HG03060 (cell line): ENCODE measurements at regions not wholly inside any gene's neighbourhood (a gene's known extent, or its start where the extent isn't known, plus 50 kb on each side); places are given as distances from the start of the nearest gene placed in this dataset.

Experiments used
- ATAC-seq: cut with Tn5 transposase; IDR thresholded peaks from one replicate; pipeline ENCODE4 v1.9.1; 2021; ENCODE audit warnings: low read depth, moderate number of reproducible peaks; ENCODE audit not compliant: unreplicated experiment

DNA sequence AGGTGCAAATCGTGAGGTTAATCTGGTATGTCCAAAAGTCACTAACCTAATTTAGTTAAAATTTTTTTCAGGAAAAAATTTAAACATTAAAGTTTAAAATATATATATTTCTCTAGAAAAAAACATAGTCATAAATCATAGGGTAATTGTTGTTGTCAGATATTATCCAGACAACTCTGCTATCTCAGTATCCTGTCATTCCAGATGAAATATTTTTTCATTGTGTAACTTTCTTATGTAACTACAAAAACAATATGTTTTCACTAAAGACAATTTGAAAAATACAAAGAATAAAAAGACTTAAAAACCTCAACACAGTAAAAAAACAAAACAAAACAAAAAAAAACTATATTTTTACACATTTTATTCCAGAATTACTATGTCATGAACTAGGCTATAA, 57.6 kb downstream of the TENT5A start:
- ATAC-seq = no peak

DNA sequence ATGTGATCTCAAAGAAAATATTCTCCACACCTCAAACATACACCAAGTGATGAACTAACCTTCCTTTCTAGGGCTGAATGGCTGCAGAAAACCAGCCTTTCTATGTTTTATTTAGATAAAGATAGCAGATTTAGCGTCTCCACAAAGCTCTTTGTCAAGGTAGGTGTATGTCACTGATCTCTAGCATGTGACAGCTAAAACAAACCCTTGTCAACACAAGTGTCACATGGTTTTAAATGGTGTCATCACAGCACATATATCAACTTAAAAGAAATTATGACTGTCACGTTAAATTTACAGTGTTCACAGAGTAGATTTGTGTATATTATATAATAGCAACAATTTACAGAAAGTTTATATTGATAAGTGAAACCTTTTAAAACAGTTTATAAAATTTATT, 58.3 kb downstream of the TENT5A start:
- ATAC-seq = no peak

DNA sequence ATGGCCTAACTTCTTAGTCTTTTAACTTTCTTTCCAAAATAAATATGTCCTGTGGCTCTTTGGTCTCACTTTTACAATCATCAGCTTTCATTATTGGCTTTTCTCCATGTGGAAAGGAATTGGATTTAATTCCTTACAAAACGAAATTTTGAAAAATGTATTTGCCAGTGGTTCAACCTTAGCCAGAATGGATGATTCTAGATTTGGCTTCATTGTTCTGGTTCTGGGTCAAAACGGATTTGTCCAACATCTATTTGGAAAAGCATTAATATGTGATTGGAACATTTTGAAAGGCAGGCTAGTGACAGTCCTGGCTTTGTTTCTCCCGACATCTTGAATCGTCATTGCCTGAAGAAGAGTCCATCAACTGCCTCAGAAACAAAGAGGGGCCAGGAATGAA, 59.2 kb downstream of the TENT5A start:
- no peak for ATAC-seq

DNA sequence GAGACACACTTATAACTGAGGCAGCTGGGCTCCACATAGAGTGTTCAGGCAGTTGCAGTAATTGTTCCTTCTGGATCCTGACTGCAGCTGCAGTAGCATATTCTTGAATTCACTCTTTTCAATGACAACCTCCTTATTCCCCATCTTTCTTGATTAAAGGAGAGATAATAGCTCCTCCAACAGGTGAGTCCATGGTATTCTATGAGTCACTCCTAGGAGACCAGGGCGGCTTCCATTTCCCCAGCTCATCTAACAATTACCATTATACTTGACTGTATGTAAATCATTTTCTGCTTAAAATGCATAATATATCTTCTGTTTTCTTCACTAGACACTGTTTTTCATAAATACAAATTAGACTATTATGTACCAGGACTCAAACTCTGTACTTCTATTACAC, 62.4 kb downstream of the TENT5A start:
- no peak for ATAC-seq

DNA sequence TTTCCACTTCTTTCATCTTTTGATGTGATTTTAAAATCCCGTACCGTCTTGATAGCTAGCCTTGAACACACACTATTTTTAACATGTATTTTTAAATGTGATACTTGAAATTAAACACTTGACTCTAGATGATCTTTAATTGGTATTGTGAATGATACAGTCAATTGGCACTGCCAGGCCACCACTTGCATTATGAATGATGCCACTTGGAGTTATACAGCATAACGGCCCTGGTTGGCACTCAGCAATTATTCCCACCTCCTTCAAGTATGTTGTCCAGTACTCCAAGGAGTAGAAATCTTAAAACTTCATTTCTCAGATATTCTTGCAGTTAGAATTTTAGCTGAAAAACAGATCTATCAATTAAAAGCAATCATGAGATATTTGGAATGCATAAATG, 62.9 kb downstream of the TENT5A start:
- ATAC-seq = no peak

DNA sequence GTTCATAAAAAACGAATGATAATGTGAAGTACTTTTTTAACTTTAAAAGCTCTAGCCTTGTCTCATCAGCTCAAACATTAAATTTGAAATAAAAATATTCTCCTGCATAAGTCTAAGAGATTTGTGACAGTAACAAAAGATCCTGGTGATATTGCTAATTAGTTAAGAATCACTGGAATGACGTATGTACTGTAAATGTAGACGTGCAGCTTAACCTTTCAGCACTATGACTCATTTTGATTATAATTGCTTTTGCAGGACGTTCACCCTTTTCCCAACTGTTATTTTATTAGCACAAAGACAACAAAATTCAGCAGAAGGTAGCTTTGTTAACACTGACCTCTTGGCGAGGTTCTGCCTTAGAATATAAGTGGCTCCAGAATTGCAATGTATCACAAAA, 68.6 kb downstream of the TENT5A start:
- ATAC-seq = no peak

DNA sequence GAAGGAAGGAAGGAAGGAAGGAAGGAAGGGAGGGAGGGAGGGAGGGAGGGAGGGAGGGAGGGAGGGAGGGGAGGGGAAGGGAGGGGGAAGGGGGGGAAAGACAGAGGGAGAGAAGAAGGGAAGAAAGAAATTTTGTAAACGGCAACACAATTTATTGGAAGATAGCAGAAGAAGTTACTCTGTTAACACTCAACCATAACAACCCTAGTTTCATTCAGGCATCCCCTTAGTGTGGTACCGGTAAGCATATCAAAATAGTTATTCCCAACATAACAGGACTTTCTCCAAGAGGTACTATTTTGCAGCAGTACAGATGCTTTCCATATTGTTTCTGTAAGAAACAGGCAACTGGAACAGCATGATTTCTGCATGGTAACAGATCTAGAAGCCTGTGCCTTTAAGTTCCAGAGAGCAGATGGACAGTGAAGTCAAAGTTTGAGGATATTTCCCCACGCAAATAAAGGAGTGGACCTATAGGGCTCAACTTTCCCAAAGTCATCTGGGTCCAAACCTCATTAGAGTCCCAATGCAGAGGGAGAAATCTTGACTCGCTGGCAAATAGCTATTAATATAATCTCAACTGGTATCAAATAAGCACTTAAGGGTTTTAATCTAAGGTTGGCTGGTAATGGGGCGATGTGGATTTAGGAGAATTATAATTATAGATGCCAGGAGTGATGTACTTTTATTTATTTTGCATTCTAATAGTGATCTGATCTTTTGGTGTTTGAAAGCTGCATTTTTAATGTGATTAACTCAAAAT, 69.4 kb downstream of the TENT5A start:
- no peak for ATAC-seq

DNA sequence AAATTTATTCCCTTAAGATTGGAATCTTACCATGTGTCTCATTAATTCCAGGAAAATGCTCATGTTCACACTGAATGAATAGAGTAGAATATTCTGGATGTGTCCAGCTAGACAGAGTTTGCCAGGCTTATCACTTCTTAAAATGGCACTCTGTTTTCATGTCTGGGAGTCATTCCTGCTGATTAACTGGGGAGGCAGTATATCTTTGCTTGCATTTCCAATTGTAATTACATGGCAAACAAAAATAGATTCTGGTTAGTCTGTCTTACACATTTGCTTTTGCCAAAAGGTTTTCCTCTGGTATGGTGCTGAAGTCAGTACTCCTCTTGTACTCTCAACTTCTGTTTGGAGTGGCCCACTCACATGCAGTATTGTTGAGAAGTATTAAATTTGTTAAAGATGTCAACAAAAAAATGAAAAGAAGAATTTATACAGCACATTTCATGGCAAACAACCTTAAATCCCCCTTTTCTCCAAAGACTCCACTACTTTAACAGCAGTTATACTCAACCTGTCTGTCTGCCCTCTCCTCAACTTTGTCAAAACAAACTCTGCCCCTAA, 70.2 kb downstream of the TENT5A start:
- ATAC-seq = no peak

DNA sequence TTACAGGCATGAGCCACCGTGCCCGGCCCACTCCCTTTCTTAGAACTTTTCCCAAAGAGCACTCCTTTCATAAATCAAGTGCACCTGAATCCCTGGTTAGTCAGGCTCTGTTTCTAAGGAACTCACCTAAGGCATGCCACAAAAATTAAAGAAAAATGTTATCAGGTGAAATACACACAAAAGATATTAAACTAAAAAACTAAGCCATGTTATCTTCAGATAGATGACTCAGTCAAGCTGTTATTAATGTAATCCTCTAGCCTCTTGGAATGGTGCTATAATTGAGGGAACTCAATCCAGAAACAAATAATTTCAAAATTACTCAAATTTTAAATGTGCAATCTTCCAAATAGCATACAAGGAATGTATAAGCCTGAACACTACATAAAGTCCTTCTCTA, 83.0 kb downstream of the TENT5A start:
- ATAC-seq = no peak

DNA sequence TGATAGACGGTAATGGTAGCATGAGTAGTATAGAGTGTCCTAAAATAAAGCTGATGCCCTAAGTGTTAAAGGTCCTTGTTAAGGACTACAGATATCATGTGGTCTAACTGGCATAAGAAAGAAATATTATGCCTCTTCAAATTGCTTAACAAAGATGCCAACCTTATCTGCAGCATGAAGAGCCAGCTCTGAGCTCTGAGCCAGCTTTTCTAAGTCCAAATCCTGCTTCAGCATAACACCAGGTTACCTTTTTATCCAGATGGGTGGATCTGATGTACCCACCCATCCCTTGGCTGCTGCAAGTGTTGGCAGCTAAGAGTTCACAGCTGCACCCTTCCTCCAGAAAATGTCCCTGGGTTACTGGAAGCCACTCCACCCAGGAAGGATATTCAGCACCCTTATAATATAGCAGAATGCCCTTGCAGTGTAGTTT, 83.8 kb downstream of the TENT5A start:
- ATAC-seq = no peak

DNA sequence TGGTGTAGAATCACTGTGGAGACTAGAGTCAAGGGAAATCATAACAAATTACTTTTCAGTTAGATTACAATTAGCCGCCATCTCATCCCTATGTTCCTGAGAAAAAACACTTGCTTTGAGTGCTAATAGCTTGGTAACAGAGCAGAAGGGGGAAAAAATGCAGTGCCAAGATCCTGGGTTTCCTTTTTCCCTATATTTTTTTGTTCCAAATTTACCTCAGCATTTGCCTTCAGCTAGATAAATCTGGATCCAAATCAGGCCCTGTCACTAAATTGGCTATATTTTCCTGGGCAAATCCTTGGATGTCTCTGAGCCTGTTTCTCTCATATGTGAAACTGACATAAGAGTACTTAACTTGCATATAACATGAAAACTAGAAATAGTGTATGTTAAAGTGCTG, 86.0 kb downstream of the TENT5A start:
- no peak for ATAC-seq

DNA sequence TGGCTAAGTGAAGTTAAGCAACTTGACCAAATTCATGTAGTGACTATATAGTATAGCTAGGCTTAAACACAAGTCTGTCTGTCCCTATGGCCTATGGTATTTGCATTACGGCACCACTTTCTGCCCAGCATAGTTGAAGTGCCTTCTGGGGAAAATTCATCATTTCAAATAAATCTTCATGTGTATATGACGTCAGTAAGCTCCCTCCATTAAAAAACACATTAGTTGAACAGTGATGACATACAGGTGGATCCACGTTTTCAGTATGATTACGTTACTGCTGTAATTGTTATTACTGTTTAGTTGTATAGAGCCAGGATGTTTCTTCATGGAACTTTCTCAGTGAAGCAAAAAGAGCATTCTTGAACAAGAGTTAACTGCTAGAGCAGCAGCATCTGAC, 96.2 kb downstream of the TENT5A start:
- no peak for ATAC-seq

DNA sequence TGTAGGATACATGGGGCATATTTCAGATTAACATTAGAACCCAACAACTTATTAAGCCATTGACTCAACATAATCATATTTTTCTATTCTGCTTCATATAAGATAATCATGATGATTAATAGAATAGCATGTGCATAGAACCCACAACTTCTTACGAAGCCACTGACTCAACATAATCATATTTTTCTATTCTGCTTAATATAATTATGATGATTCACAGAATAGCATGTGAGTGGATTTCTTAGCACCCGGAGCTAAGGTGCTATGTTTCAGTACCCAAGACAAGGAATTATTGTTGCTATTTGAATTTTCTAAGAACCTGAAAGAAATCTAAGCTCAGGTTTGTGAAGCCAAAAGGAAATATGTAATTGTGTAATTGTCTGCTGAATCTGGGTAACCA, 96.8 kb downstream of the TENT5A start:
- no peak for ATAC-seq

DNA sequence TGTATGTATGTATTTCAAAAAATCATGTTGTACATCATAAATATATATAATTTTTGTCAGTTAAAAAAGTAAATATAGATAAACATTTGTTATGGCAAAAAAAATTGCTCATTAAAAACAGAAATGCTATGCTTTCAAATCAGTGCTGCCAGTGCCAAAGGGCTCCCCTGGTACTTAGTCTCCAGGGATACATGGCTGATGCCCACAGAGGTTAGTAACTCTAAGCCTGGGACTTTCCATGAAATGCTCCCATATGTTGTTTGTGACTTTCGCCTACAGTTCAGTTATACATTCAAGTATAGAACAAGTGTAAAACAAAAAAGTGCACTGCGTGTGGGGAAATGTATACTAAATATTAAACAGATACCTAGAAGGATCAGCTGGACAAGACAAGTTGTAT, 104.0 kb downstream of the TENT5A start:
- no peak for ATAC-seq

DNA sequence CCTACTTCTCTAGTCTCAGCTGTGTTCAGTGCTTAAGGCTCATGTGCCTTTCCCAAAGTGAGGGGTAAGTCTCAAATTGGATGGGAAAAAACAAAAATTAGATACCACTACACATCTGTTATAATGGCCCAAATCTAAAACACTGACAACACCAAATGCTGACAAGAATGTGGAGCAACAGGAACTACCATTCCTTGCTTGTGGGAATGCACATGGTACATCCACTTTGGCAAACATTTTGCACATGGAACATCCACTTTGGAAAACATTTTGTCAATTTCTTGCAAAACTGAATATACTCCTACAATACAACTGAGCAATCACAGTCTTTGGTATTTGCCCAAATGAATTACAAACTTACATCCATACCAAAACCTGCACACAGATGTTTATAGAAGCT, 109.3 kb downstream of the TENT5A start:
- no peak for ATAC-seq

DNA sequence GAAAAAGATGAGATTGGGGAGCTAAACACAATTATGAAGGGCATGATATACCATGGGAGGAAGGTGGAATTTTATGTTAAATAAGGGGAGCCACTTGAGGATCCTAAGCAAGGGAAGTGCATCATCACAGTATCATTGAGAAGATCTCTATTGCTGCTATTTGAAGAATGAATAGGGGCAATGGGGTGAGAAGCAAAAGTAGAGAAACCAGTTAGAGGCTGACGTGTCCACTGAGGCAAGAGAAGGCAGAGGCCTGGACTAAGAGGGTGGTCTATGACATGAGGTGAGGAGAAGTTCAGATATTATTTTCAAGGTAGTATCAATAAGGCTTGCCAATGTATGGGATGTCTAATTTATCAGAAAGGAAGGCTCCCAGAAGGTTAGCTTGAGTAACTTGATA, 111.6 kb downstream of the TENT5A start:
- no peak for ATAC-seq

DNA sequence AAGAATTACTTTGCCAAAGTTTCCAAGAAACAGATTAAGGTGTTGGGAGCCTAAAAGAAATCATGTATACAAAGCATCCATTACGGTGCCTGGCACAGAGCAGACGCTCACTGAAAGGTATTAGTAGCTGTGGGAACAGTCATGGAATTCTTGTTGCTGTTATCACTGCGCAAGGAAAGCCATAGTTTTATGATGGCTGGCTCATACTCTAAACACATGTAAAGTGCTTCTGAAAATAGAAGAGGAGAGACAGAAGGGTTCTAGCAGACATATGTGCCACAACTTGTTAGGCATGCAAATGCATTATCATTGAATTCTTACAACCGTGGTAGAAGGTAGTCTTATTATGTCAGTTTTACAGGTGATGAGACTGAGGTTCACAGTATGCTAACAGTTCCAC, 112.4 kb downstream of the TENT5A start:
- ATAC-seq = no peak

DNA sequence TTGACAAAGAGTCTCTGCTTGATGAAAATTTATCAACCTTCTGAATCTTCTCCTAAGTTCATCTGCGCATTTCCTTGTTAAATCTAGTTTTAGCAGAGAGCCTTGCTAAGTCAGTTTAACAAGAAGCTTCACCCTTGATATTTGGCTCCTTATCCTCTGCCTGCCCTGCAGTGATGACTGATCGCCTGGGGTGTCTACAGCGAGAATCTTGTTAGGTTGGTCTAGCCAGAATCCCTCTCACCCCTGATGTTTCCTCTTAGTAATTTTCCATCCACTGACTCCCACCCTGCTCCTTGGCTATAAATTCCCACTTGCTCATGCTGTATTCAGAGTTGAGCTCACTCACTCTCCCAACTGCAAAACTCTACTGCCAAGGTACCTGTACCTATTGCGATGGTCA, 114.1 kb downstream of the TENT5A start:
- ATAC-seq = no peak

DNA sequence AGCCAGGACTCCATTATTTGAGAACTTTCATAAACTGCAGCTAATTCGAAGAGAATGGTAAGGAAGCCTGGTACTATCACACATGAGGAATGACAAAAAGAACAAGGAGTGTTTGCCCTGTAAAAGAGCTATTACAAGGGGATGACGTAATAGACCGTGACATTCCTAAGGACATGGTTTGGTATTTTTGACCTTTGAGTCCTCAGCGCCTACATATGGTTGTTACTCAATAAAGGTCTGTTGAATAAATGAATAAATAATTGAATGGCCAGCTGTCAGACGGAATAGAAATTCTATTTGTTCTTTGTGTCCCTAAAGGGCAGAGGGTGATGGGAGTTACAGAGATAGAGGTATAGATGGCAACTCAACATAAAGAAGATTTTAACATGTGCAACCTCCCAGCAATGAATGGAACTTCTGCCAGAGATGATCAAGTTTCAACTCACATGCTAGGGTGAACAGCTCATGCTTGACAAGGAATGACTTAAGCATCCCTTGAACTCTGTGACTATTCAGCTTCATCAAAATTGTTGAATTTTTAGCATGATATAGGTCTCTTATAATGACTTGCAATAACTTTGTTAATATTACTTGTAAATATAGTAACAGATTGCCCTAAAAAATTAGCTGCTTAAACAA, 115.4 kb downstream of the TENT5A start:
- no peak for ATAC-seq

DNA sequence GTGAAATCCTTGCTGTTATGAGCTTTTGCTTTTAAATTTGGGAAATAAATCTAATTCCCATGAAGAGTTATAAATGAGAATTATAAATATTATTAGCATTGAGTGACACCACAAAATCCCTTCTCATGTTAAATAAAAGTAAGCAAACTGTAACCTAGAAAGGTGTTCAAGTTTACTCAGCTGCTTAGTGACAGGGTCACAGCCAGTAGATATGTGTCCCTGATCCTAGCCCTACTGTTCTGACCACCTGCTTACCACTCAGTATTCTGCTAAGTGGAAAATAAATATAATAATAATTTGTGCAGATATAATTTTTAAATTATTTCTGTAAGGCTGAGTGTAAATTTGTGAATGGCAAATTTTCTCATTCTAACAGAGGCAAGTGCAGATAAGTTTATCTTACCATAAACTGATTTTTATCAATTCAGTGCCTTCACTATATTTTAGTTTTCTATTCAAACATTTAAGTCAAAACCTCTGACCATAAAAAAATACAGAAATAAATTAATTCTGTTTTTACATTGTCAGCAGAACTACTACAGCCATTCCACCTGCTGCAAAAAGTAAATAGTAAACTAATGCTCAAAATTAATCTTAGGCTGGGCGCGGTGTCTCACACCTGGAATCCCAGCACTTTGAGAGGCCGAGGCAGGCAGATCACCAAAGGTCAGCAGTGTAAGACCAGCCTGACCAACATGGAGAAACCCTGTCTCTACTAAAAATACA, 118.2 kb downstream of the TENT5A start:
- ATAC-seq = no peak

DNA sequence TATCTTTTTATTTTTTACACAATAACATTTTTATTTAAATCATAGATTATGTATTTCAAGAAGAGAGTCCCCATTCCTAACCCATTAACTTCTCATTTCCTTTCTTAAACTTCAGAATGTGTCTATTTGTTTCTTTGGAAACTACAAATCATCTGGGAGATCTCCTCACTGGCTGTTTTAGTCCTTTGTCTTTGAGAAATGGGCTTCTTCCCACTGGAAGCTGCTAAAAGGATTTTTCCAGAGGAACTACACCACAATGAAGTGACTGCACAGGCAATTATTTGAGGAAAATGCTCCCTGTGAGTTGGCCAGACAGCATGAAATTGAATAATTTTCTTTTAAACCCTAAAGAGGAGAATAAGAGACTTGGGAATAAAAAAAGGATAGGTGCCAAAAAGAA, 119.1 kb downstream of the TENT5A start:
- no peak for ATAC-seq
